ENCODE measurements at regions not wholly inside any gene's neighbourhood (a gene's known extent, or its start where the extent isn't known, plus 50 kb on each side); places are given as distances from the start of the nearest gene placed in this dataset.

DNA sequence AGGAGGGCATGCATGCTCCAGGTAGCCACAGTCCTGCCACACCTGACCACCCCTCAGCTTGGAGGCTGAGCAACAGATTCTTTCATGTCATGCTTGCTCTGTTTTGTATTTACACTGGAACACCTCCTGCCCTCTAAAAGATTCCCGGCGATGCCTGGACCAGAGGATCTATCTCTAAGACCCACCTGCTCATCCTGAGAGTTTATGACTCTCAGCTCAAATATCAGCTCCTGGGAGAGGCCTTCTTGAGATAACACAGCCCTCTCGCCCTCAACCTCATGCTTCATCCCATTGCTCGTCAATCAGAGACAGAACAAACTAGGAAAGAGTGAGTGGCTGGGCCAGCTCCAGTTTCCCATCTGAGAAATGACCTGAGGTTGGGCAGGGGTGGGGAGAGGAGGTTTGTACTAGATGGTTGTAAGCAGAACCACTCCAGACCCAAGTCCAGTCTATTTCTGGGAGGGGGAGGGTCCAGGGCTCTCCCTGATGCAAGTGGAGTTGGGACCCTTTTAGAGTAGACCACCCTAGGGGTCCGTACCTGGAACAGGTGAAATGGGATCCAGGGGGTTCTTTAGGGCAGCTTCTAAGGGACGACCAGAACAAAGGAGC is 524.5 kb downstream of the MATN1 start:
- TF ChIP-seq, protein P1, sequence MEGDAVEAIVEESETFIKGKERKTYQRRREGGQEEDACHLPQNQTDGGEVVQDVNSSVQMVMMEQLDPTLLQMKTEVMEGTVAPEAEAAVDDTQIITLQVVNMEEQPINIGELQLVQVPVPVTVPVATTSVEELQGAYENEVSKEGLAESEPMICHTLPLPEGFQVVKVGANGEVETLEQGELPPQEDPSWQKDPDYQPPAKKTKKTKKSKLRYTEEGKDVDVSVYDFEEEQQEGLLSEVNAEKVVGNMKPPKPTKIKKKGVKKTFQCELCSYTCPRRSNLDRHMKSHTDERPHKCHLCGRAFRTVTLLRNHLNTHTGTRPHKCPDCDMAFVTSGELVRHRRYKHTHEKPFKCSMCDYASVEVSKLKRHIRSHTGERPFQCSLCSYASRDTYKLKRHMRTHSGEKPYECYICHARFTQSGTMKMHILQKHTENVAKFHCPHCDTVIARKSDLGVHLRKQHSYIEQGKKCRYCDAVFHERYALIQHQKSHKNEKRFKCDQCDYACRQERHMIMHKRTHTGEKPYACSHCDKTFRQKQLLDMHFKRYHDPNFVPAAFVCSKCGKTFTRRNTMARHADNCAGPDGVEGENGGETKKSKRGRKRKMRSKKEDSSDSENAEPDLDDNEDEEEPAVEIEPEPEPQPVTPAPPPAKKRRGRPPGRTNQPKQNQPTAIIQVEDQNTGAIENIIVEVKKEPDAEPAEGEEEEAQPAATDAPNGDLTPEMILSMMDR (IDR thresholded peaks at IDR 0.05) = no peak
- no peak for TF ChIP-seq POLR2A (IDR thresholded peaks at IDR 0.05)
